H1 (cell line): ENCODE measurements at regions not wholly inside any gene's neighbourhood (a gene's known extent, or its start where the extent isn't known, plus 50 kb on each side); places are given as distances from the start of the nearest gene placed in this dataset.

Source experiments
- CTCF ChIA-PET: fragments of 300-600 bp; sonication (Branson Sonifier 250); formaldehyde crosslinking; loops from one replicate; lab custom pipeline; 2021; ENCODE audit not compliant: partially characterized antibody; lab: Charles Lee
- POLR2A ChIA-PET: fragments of 300-600 bp; sonication (Branson Sonifier 250); formaldehyde crosslinking; loops from one replicate; lab custom pipeline; 2021; ENCODE audit warnings: inconsistent platforms; ENCODE audit not compliant: partially characterized antibody; lab: Charles Lee
- DNase-seq, 2 experiments: peaks; one replicate each; pipeline versions ENCODE4 v3.0.0 to v3.0.0-alpha.2; 2010 to 2022; ENCODE audit warnings: low spot score in 2 of 2, low read depth in 1 of 2, mixed read lengths in 1 of 2
- FAIRE-seq: peaks from 2 replicates; lab custom pipeline; 2011; peaks lifted over from hg19 to GRCh38; lab: Jason Lieb, UNC
- H2AFZ ChIP-seq: 2 replicates; pipeline ENCODE4 v1.8.1; 2012; ENCODE audit warnings: low read length, inconsistent platforms
- H2AK5ac ChIP-seq: 2 replicates; pipeline ENCODE4 v1.6.1; 2013; ENCODE audit warnings: low read depth, low read length
- H2BK120ac ChIP-seq: replicated peaks from 2 replicates; pipeline ENCODE3; 2013; ENCODE audit warnings: low read depth, low read length, inconsistent platforms
- H2BK12ac ChIP-seq: 2 replicates; pipeline ENCODE4 v1.6.1; 2013; ENCODE audit warnings: low read depth, low read length
- H2BK15ac ChIP-seq: 2 replicates; pipeline ENCODE4 v1.6.1; 2013; ENCODE audit warnings: low read length
- H2BK20ac ChIP-seq: 2 replicates; pipeline ENCODE4 v1.6.1; 2013; ENCODE audit warnings: low read length
- H2BK5ac ChIP-seq: 2 replicates; pipeline ENCODE4 v1.6.1; 2013; ENCODE audit warnings: low read depth, low read length
- H3K14ac ChIP-seq: 2 replicates; pipeline ENCODE4 v1.6.1; 2013; ENCODE audit warnings: inconsistent platforms; ENCODE audit not compliant: insufficient read length
- H3K18ac ChIP-seq: 2 replicates; pipeline ENCODE4 v1.6.1; 2013; ENCODE audit warnings: low read length; ENCODE audit errors: extremely low read depth
- H3K23ac ChIP-seq: 2 replicates; pipeline ENCODE4 v1.6.1; 2013; ENCODE audit warnings: inconsistent platforms; ENCODE audit not compliant: insufficient read length
- H3K23me2 ChIP-seq: 2 replicates; pipeline ENCODE4 v1.6.1; 2013; ENCODE audit warnings: low read depth, low read length
- H3K27ac ChIP-seq: 2 replicates; pipeline ENCODE4 v1.6.1; 2011; ENCODE audit warnings: low read depth, low read length, inconsistent platforms
- H3K27me3 ChIP-seq, 4 experiments: replicated peaks in 1 of 4; 1 replicate in 1 of 4; 2 replicates in 3 of 4; pipeline versions ENCODE4 v1.6.1 to v1.8.1; 2011 to 2013; ENCODE audit warnings: low read length in 3 of 4, mild to moderate bottlenecking in 3 of 4, inconsistent platforms in 2 of 4, mixed read lengths in 2 of 4, moderate library complexity in 1 of 4; ENCODE audit not compliant: control insufficient read depth in 3 of 4, insufficient read depth in 3 of 4; ENCODE audit errors: extremely low read depth in 1 of 4
- H3K36me3 ChIP-seq, 4 experiments: 2 replicates each; pipeline versions ENCODE4 v1.6.1 to v1.8.1; 2011 to 2013; ENCODE audit warnings: mild to moderate bottlenecking in 4 of 4, low read length in 3 of 4, moderate library complexity in 2 of 4, control low read depth in 1 of 4, inconsistent platforms in 1 of 4; ENCODE audit not compliant: insufficient read depth in 4 of 4, control insufficient read depth in 2 of 4
- H3K4ac ChIP-seq: replicated peaks from 2 replicates; pipeline ENCODE3; 2013; ENCODE audit warnings: low read length, low read depth, mixed read lengths, inconsistent platforms; ENCODE audit not compliant: insufficient read length
- H3K4me1 ChIP-seq, 4 experiments: replicated peaks in 1 of 4; 1 replicate in 1 of 4; 2 replicates in 3 of 4; pipeline versions ENCODE4 v1.6.1 to v1.8.1; 2011 to 2013; ENCODE audit warnings: low read length in 3 of 4, inconsistent platforms in 2 of 4, mixed read lengths in 1 of 4; ENCODE audit not compliant: insufficient read depth in 4 of 4, control insufficient read depth in 3 of 4
- H3K4me2 ChIP-seq, 2 experiments: 2 replicates each; pipeline versions ENCODE4 v1.6.1 to v1.8.1; 2011 to 2013; ENCODE audit warnings: low read depth in 2 of 2, low read length in 2 of 2, control low read depth in 1 of 2, inconsistent platforms in 1 of 2, mild to moderate bottlenecking in 1 of 2; ENCODE audit not compliant: insufficient read depth in 1 of 2
- H3K4me3 ChIP-seq, 4 experiments: fragments of 200-600, 300-600 bp in 1 of 4; sonication (generic), shearing (Covaris generic), sonication (Bioruptor Twin) in 1 of 4; 2 replicates each; pipeline versions ENCODE4 v1.5.1 to v1.8.1; 2011 to 2016; ENCODE audit warnings: low read length in 4 of 4, low read depth in 3 of 4, control low read depth in 2 of 4, inconsistent platforms in 2 of 4, mild to moderate bottlenecking in 2 of 4, mixed read lengths in 1 of 4, moderate library complexity in 1 of 4; ENCODE audit not compliant: insufficient read depth in 2 of 4; ENCODE audit errors: extremely low read depth in 1 of 4
- H3K56ac ChIP-seq: replicated peaks from 2 replicates; pipeline ENCODE3; 2013; ENCODE audit warnings: low read depth, mild to moderate bottlenecking, mixed read lengths, low read length, inconsistent platforms; ENCODE audit not compliant: insufficient read length
- H3K79me1 ChIP-seq: 2 replicates; pipeline ENCODE4 v1.6.1; 2013; ENCODE audit warnings: low read depth, low read length, control low read depth
- H3K79me2 ChIP-seq, 2 experiments: 2 replicates each; pipeline versions ENCODE4 v1.6.1 to v1.8.1; 2012 to 2013; ENCODE audit warnings: low read length in 2 of 2, mild to moderate bottlenecking in 2 of 2, inconsistent platforms in 1 of 2; ENCODE audit not compliant: insufficient read depth in 2 of 2, control insufficient read depth in 1 of 2
- H3K9ac ChIP-seq, 4 experiments: replicated peaks in 1 of 4; 1 replicate in 1 of 4; 2 replicates in 3 of 4; pipeline versions ENCODE4 v1.6.1 to v1.8.1; 2011 to 2013; ENCODE audit warnings: low read depth in 3 of 4, low read length in 3 of 4, control low read depth in 2 of 4, mild to moderate bottlenecking in 2 of 4, moderate library complexity in 2 of 4, inconsistent platforms in 1 of 4; ENCODE audit errors: extremely low read depth in 1 of 4
- H3K9me3 ChIP-seq, 2 experiments: 2 replicates each; pipeline versions ENCODE4 v1.6.1 to v1.8.1; 2012 to 2013; ENCODE audit warnings: mild to moderate bottlenecking in 2 of 2, moderate library complexity in 2 of 2, control low read depth in 1 of 2, inconsistent platforms in 1 of 2, low read depth in 1 of 2, low read length in 1 of 2, mixed read lengths in 1 of 2; ENCODE audit not compliant: insufficient read depth in 2 of 2
- H4K20me1 ChIP-seq, 2 experiments: replicated peaks in 1 of 2; 2 replicates each; pipeline versions ENCODE3 to v1.8.1; 2011 to 2013; ENCODE audit warnings: inconsistent platforms in 2 of 2, low read length in 2 of 2, mild to moderate bottlenecking in 1 of 2; ENCODE audit not compliant: insufficient read depth in 2 of 2, control insufficient read depth in 1 of 2
- H4K5ac ChIP-seq: 2 replicates; pipeline ENCODE4 v1.6.1; 2013; ENCODE audit warnings: low read length, low read depth, mixed read lengths, inconsistent platforms; ENCODE audit not compliant: insufficient read length
- H4K8ac ChIP-seq: 2 replicates; pipeline ENCODE4 v1.8.0; 2013; ENCODE audit warnings: mild to moderate bottlenecking, moderate library complexity, low read length, inconsistent platforms; ENCODE audit not compliant: insufficient read depth; ENCODE audit errors: extremely low read depth
- H4K91ac ChIP-seq: replicated peaks from 2 replicates; pipeline ENCODE3; 2013; ENCODE audit warnings: low read length, mixed read lengths, inconsistent platforms; ENCODE audit not compliant: insufficient read length
- ATF2 ChIP-seq: IDR thresholded peaks from 2 replicates; pipeline ENCODE4 v1.6.1; 2012; ENCODE audit warnings: low read length, inconsistent platforms
- BRCA1 ChIP-seq: IDR thresholded peaks from 2 replicates; pipeline ENCODE4 v1.6.1; 2012; ENCODE audit warnings: low read depth, low read length, improper control_type of control experiment
- CHD1 ChIP-seq: IDR thresholded peaks from 2 replicates; pipeline ENCODE4 v1.6.1; 2012; ENCODE audit warnings: low read depth, low read length, improper control_type of control experiment
- EP300 ChIP-seq, 2 experiments: IDR thresholded peaks; 1 replicate in 1 of 2; 2 replicates in 1 of 2; pipeline ENCODE4 v1.6.1; 2011 to 2012; ENCODE audit warnings: low read depth in 2 of 2, low read length in 2 of 2, mild to moderate bottlenecking in 2 of 2, borderline replicate concordance in 1 of 2, inconsistent platforms in 1 of 2, moderate library complexity in 1 of 2
- FOSL1 ChIP-seq: IDR thresholded peaks from 2 replicates; pipeline ENCODE4 v1.6.1; 2011; ENCODE audit warnings: mild to moderate bottlenecking, low read depth, low read length, moderate library complexity; ENCODE audit not compliant: insufficient read depth
- HDAC2 ChIP-seq, 2 experiments: fragments of 300-600 bp in 1 of 2; sonication (generic) in 1 of 2; IDR thresholded peaks; 2 replicates each; pipeline ENCODE4 v1.6.1; 2011 to 2012; ENCODE audit warnings: low read depth in 2 of 2, low read length in 2 of 2, mild to moderate bottlenecking in 2 of 2, moderate library complexity in 2 of 2, borderline replicate concordance in 1 of 2, inconsistent platforms in 1 of 2
- HDAC6 ChIP-seq: IDR thresholded peaks from one replicate; pipeline ENCODE4 v1.7.1; 2012; ENCODE audit warnings: low read depth, mild to moderate bottlenecking, inconsistent platforms, low read length, moderate library complexity
- JUND ChIP-seq: IDR thresholded peaks from 2 replicates; pipeline ENCODE4 v1.6.1; 2011; ENCODE audit warnings: mild to moderate bottlenecking, improper control_type of control experiment, low read length
- PHF8 ChIP-seq: fragments of 200-600 bp; sonication (generic); conservative IDR thresholded peaks from 2 replicates; pipeline ENCODE4 v1.7.1; 2012; ENCODE audit warnings: low read depth, mild to moderate bottlenecking, inconsistent platforms, low read length, moderate library complexity
- SUZ12 ChIP-seq: fragments of 200-600 bp; sonication (generic); IDR thresholded peaks from 2 replicates; pipeline ENCODE4 v1.6.1; 2012; ENCODE audit warnings: mild to moderate bottlenecking, inconsistent platforms, low read length, moderate library complexity, mixed read lengths
- WGBS, 2 experiments: shearing (Covaris generic) in 1 of 2; methylation state at CpG; one replicate each; pipeline versions ENCODE4 v1.1.6 to v1.1.7; 2013 to 2015; ENCODE audit warnings: low lambda C conversion rate in 2 of 2, mixed read lengths in 2 of 2, inconsistent platforms in 1 of 2, low coverage in 1 of 2, missing lambda C conversion rate in 1 of 2; ENCODE audit not compliant: insufficient replicate concordance in 2 of 2, insufficient coverage in 1 of 2, insufficient read length in 1 of 2; ENCODE audit errors: extremely low coverage in 1 of 2, missing lambda C conversion rate in 1 of 2; 5-methylcytosine and 5-hydroxymethylcytosine counted together

DNA sequence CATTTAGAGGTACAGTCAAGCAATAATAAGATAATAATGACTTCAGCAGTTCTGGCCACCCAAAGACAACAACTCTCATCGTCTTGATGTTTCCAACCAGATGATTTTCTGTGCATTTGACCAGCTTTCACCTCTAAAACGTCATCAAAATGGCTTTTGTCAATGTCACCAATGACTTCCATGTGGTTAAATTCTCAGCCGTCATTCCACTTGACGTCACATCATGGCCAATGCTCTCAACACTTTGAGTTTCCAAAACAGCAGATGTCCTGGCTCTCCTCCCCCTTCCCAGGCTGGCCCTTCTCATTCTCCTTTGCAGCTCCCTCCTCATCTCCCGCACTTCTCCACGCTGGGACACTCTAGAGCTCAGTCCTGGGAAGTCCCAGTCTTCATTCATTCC is 258.3 kb downstream of the BCL2 start:
- DNase-seq (no peak), FAIRE-seq (no peak)
- no peaks in the 10 kb centered on the region for H3K23me2 ChIP-seq
- no peak overlapping the region for H4K5ac ChIP-seq
- H4K8ac ChIP-seq, result no peak overlapping the region
- no peak overlapping the region for H3K14ac ChIP-seq
- H3K23ac ChIP-seq, result no peak overlapping the region
- no peak overlapping the region for H2AFZ ChIP-seq
- no peaks in the 10 kb centered on the region for H4K20me1 ChIP-seq
- POLR2A ChIA-PET, result no interaction called here
- H3K18ac ChIP-seq, result no peak overlapping the region
- H3K4me3 ChIP-seq, result no peak overlapping the region
- no peaks in the 10 kb centered on the region for H3K79me1 ChIP-seq
- no peak overlapping the region for H3K56ac ChIP-seq
- H3K4ac ChIP-seq, result no peak overlapping the region
- WGBS, 2 experiments, result 89% methylated on average over 6 of the region's 6 CpGs; no CpG with 5 or more reads in 1 of the 2 experiments
- H2AK5ac ChIP-seq, result no peak overlapping the region
- H3K4me2 ChIP-seq, result no peak overlapping the region
- H2BK120ac ChIP-seq, result no peak overlapping the region
- H3K9ac ChIP-seq, result no peak overlapping the region
- CTCF ChIA-PET, result interaction anchor here (0.7 to 1.5 kb wide), 2 partner anchors 36 to 262 kb away, joined by 3 to 5 read pairs; no protein-coding TSS in a partner anchor
- H2BK15ac ChIP-seq, result no peak overlapping the region
- H3K27ac ChIP-seq, result no peak overlapping the region
- no peak overlapping the region for H2BK20ac ChIP-seq
- no peaks in the 10 kb centered on the region for H3K9me3 ChIP-seq
- no peak overlapping the region for H2BK12ac ChIP-seq
- no peaks in the 10 kb centered on the region for H3K79me2 ChIP-seq
- peaks cover 0 to 2% (median 0%) of the 10 kb centered on the region in 4 experiments; a peak in 1 of 7 replicates for H3K4me1 ChIP-seq
- no peak for TF ChIP-seq JUND
- no peak for TF ChIP-seq SUZ12
- TF ChIP-seq HDAC2 (IDR thresholded peaks at IDR 0.05; ENCODE audit: borderline replicate concordance in 1 of 2, low read depth in 2 of 2, low read length in 2 of 2), result no peak
- TF ChIP-seq HDAC6, result no peak
- TF ChIP-seq FOSL1, result no peak
- no peak for TF ChIP-seq PHF8
- no peak for TF ChIP-seq ATF2
- no peak for TF ChIP-seq EP300 (IDR thresholded peaks at IDR 0.05; ENCODE audit: borderline replicate concordance in 1 of 2, low read depth in 2 of 2, low read length in 2 of 2)
- no peak for TF ChIP-seq CHD1
- no peak for TF ChIP-seq BRCA1
- no peak overlapping the region for H2BK5ac ChIP-seq
- H3K36me3 ChIP-seq, result no peaks in the 10 kb centered on the region
- H3K27me3 ChIP-seq, result no peaks in the 10 kb centered on the region
- H4K91ac ChIP-seq, result no peak overlapping the region
